Ureter (tissue), 1 donor: ENCODE measurements at regions not wholly inside any gene's neighbourhood (a gene's known extent, or its start where the extent isn't known, plus 50 kb on each side); places are given as distances from the start of the nearest gene placed in this dataset.

ENCODE experiments used
- DNase-seq: peaks from one replicate; pipeline ENCODE4 v3.0.0-alpha.2; 2020; ENCODE audit warnings: low spot score
- donor health status: DM: yes; HTN: yes; CAD: no.

DNA sequence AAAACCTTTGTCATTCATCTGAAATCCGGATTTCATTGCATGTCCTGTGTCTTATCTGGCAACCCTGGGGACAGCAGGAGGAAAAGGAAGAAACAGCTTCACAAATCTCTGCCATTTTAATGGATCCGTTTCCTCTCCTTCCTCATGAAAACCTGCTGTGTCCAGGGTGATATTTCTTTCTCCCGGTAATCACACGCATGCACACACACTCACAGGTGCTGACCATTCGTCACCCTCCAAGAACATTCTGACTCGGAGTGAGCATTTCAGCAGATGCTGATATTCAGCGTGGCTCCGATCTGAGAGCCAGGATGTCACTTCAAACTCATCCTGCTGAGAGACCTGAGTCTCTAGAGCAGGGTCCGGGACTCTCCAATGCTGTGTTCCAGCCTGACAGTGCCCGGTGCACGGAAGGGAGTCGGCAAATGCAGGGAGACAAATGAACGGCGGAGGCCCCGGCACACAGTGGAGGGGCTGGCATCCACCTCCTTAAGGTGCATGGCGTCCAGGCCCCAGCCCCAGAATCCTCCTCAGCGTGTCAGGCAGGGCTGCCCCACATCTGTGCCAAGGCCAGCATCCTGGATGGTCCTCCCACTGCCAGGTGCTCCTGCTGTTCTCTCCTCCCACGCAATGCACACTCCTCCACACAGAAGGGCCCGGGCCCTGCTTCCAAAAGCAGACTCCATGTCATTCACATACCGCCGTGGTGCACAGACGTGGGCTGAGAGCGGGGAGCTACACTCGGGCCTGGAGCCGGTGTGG, 70.7 kb downstream of the RBFOX3 start:
- DNase-seq: no peak

GRCh38 chr17:79538291-79538690, 72.6 kb downstream of the RBFOX3 start:
- DNase-seq: no peak

DNA sequence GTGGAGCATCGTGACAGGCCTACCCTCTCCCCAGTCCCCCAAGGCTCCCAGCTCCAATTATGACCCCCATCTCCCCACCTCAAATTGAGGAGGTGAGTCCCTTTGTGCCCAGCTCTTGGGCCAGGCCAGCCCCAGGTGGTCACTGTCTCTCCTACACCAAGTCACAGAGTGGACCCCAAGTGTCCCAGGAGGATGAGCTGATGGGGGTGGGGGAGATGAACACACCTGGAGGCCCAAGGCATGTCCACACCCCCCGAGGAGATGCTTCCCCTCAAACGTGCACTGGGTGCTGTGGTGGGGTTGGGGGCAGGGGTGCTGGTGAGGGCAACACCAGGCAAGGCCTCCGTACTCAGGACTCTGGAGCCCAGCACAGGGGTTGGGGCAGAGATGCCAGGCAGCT, 73.2 kb downstream of the RBFOX3 start:
- no peak for DNase-seq

DNA sequence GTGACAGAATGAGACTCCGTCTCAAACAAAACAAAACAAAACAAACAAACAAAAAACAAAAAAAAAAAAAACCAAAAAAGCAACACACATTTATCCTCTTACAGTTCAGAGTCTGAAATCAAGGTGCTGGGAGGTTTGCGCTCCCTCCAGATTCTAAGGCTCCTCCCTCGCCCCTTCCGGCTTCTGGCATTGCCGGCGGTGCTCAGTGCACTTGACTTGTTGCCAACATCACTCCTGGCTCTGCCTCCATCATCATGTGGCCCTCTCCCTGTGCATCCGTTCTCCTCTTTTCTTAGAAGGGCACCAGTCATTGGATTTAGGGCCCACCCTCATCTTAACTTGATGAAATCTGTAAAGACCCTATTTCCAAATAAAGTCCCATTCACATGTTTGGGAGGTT, 73.8 kb downstream of the RBFOX3 start:
- DNase-seq: no peak

GRCh38 chr17:79536212-79536840, 74.5 kb downstream of the RBFOX3 start:
- no peak for DNase-seq

GRCh38 chr17:79535728-79536025, 75.2 kb downstream of the RBFOX3 start:
- DNase-seq: no peak

DNA sequence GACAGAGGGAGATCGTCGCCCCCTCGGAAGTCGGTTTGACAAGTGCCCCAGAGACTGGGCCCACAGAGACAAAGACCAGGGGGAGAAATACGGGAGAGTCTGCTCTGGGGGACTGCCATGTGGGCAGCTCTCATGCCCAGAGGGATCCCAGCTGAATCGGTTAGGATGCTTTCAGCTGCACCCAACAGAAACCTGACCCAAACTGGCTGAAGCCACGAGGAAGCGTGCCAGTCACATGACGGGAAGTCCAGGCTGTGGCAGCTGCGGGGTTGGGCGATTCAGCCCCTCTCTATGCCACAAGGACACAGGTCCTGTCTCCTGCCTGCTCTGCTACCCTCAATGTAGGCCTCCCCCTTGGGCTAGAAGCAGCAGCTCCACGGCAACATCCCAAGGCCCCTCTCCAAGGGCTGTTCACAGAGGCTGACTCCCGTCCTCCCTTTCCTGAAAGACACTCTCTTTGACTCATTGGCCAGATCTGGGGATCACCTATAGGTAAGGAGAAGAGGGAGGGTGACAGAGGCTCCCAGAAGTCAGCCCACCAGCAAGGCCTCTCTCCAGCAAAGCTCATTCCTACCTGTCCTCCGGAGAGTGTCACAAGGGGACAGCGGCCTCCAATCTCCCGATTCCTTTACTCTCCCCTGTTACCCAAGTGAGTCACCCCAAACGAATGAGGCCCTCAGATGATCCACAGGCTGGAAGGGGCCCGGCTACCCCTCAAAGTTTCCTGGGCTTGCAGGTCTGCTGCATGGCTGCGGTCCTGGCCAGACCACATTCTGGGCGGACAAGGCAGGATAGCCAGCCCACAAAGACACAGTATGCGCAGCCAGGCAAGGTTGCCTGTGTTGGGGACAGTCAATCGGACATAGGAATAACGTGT, 75.8 kb downstream of the RBFOX3 start:
- DNase-seq: no peak

- DNase-seq: no peak
Measured at GRCh38 chr17:79534111-79534510, 76.7 kb downstream of the RBFOX3 start.

- DNase-seq: no peak
Measured at GRCh38 chr17:79533116-79533515, 77.7 kb downstream of the RBFOX3 start.

GRCh38 chr17:79532107-79532790, 78.6 kb downstream of the RBFOX3 start:
- no peak for DNase-seq

DNA sequence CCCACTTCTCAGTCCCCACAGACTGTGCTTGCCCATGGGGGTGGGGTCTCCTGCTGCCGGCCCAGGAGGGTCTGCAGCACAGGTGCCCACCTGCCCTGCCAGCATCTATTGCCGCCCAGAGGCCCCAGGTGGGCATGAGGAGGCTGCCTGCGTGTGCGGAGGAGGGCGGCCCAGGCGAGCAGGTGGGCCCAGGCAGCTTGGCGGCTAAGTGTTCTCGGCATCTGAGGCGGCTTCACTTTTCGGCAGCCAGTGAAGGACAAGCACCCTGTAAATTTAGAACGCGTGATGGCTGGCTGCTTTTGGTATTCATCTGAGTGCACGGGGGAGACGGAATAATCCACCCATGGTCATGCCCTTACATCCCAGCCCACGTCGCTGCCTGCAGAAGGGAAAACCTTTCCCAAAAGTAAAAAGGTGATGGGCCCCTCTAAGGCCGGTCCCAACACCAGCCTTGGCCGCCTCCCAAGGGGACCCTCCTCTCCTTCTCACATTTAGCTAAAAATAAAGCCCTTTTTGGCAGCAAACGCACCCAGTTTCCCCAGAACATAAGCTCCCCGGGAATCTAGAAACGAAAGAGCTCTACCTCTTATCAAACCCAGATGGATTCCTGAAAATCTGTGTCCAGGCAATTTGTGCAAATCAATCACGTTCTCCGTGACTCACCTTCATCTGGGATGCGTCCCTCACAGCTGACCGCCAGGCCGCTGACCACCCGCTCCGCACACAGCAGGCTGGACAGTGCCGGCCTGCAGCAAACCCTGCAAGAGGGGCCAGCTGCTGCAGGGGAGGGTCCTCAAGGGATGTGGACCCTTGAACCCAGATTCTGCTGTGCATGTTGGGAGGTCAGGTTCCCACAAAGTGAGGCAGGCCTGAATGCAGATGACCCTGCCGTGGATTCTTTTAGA, 79.4 kb downstream of the RBFOX3 start:
- DNase-seq: no peak

- DNase-seq: no peak
Measured at GRCh38 chr17:79530361-79531105, 80.3 kb downstream of the RBFOX3 start.

- no peak for DNase-seq
Measured at GRCh38 chr17:79529661-79530081, 81.2 kb downstream of the RBFOX3 start.

DNA sequence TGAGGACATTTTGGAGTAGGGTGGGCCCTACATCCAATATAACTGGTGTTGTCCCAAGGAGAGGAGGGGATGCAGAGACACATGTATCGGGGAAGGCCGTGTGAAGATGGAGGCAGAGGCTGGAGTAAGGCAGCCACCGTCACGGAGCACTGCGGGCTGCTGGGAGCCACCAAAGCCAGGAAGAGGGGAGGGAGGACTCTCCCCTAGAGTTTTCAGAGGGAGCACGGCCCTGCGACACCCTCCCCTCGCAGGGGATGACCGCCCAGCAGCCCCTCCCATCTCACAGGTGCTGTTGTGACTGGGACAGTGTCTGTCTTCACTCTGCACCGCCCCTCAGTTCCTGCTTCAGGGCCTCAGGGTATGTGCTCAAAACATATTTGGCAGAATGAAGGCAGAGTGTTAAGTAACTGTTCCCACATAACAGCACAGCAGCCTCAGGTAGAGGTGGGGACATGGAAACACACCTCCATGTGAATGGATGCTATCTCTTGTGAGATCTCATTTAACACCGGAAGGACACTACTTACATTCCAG, 82.2 kb downstream of the RBFOX3 start:
- no peak for DNase-seq

DNA sequence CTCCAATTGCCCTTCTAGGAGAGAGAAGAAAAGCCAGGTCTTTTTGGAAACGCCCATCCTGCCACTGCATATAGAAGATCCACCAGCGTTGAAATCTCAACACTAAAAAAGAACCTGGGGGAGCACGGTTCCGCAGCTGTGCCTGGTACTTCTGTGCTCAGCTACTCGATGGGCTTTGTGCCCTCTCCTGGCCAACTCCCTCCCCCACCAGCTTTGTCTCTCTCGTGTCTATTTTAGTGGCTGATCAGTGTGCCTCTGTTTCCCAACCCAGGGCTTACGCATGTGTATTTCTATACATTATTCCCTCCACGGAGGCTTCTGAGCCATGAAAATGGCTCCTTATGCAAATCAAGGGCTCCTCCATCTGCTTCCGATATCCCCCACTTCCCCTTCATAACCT, 83.5 kb downstream of the RBFOX3 start:
- DNase-seq: no peak

DNA sequence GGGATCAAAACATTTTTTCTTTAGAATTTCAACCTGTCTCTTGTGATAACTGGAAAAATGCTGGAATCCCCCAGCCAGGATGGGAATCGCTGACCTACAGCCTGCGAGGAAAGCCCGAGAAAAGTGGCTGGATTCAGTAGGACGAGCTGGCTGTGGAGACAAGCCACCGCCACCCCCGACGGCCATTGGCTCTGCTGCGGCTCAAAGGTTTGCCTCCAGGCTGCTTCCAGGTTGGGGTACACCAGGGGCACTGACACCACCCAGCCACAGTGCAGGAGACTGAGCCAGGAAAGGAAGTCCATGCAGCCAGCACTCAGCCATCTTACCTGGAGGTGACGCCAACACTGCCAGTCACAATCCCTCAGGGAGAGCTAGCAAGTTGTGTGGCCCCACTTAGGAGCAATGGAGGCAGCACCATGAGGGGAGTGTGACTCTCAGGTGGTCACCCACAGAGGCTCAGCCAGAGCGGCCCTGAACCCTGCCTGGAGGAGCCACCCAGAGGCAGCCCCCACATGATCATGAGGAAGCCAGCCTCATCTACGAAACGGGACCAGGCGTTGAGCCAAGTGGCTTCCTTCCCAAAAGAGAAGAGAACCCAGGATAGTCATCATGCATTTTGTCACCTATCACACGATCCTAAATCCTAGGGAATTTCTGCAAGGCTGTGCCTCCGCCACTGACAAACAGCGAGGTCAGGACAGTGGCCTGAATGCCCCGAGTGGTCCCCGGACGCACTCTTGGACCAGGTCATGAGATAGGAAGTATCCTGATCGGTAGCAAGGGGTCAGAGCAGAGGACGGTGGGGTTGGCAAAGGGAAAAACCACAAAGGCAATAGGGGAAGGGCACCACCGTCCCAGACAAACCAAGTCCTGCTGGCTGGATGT, 84.8 kb downstream of the RBFOX3 start:
- DNase-seq: no peak

DNA sequence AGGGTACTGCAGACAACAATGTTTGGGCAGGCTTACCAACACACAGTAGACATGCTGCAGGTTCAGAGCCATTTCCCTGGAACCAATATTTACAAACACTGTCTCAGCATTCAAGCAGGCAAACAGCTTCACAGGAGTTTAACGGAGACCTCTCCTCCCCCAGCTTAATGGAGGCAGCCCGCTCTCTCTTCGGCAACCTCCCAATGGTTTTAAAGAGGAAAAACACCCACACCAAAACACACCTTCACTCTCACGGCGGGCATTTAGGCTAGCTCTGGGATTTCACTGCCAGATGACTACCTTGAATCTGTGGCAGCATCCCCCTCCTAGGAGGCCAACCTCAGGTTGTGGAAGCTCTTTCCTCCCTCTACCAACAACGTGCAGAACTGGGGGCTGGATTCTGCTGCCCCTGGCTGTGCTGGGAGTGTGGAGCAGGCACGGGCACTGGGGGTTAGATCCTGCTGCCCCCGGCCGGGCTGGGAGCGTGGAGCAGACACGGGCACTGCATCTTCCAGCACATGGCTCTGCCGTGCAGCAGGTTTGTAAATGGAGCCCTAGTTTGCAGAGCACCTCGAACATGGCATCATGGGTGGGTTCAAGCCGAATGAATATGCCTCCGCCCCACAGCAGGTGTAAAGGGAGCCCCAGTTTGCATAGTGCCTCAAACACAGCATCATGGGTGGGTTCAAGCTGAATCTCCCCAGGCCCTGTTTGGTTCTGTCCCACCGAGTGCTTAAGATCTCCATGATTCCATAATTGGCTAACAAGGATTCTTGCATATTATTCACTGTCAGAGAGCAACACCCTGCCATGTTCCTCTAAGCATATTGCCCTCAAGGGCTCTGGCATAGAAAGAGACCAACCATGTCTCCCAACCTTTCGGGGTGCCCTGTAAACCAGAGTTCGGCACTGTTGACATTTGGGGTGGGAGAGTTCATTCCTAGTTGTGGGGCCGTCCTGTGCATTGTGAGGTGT, 86.4 kb downstream of the RBFOX3 start:
- DNase-seq: no peak

DNA sequence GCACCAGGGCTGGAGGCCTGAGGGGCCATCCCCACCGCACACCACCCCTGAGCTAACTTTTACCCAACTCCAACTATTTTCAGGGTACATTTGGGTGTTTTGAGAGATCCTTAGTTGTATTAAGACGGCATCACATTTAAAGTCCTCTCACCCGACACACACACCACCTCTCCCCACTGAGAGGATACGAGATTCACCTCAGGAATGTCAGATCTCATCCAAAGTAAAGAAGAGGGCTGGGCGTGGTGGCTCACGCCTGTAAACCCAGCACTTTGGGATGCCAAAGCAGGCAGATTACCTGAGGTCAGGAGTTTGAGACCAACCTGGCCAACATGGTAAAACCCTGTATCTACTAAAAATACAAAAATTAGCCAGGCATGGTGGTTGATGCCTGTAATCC, 88.4 kb downstream of the RBFOX3 start:
- DNase-seq: no peak
